Uterus (tissue), 2 donors: ENCODE measurements at regions not wholly inside any gene's neighbourhood (a gene's known extent, or its start where the extent isn't known, plus 50 kb on each side); places are given as distances from the start of the nearest gene placed in this dataset.

ENCODE experiments used
- POLR2A ChIP-seq, 2 donors: fragments of 450-650 bp; IDR thresholded peaks; one replicate each; pipeline ENCODE4 v1.6.1; 2016; ENCODE audit warnings: antibody characterized with exemption in 2 of 2, mild to moderate bottlenecking in 1 of 2, moderate library complexity in 1 of 2
- TF ChIP-seq, protein P1 (sequence below), 4 experiments: fragments of 200-600 bp in 2 of 4; fragments of 450-650 bp in 2 of 4; sonication (generic) in 2 of 4; IDR thresholded peaks; one replicate each; pipeline ENCODE4 v1.5.1; 2016 to 2019; ENCODE audit warnings: antibody characterized with exemption in 4 of 4, mild to moderate bottlenecking in 2 of 4, moderate library complexity in 1 of 4

GRCh38 chr13:84400706-84401105 is 518.4 kb upstream of the SLITRK1 start:
- TF ChIP-seq, protein P1, sequence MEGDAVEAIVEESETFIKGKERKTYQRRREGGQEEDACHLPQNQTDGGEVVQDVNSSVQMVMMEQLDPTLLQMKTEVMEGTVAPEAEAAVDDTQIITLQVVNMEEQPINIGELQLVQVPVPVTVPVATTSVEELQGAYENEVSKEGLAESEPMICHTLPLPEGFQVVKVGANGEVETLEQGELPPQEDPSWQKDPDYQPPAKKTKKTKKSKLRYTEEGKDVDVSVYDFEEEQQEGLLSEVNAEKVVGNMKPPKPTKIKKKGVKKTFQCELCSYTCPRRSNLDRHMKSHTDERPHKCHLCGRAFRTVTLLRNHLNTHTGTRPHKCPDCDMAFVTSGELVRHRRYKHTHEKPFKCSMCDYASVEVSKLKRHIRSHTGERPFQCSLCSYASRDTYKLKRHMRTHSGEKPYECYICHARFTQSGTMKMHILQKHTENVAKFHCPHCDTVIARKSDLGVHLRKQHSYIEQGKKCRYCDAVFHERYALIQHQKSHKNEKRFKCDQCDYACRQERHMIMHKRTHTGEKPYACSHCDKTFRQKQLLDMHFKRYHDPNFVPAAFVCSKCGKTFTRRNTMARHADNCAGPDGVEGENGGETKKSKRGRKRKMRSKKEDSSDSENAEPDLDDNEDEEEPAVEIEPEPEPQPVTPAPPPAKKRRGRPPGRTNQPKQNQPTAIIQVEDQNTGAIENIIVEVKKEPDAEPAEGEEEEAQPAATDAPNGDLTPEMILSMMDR (IDR thresholded peaks at IDR 0.05), result no peak
- TF ChIP-seq POLR2A (IDR thresholded peaks at IDR 0.05), result no peak
